HUDEP-2 (cell line): ENCODE measurements at regions not wholly inside any gene's neighbourhood (a gene's known extent, or its start where the extent isn't known, plus 50 kb on each side); places are given as distances from the start of the nearest gene placed in this dataset.

Experiments used
- DNase-seq, 76 experiments: peaks; one replicate each; lab custom pipeline; 2025; ENCODE audit not compliant: unreplicated experiment in 76 of 76; lab: John Stamatoyannopoulos, UW

GRCh38 chr2:235383272-235383843 lies 110.5 kb upstream of the AGAP1 start:
- no peak for DNase-seq

- DNase-seq, result no peak
These were observed 109.2 kb upstream of the AGAP1 start for GRCh38 chr2:235384624-235385023.

GRCh38 chr2:235389626-235390025 lies 104.2 kb upstream of the AGAP1 start:
- DNase-seq, result no peak

- peak in 1 of 76 experiments; percentile 7 for DNase-seq
These were observed 103.6 kb upstream of the AGAP1 start for GRCh38 chr2:235390108-235390815.

GRCh38 chr2:235390816-235391194 lies 103.0 kb upstream of the AGAP1 start:
- DNase-seq, result no peak

GRCh38 chr2:235391921-235392615 lies 101.8 kb upstream of the AGAP1 start:
- DNase-seq, result no peak

GRCh38 chr2:235394278-235394828 lies 99.5 kb upstream of the AGAP1 start:
- DNase-seq, result no peak

- no peak for DNase-seq
These were observed 97.6 kb upstream of the AGAP1 start for GRCh38 chr2:235396071-235396846.

GRCh38 chr2:235398321-235398720 lies 95.5 kb upstream of the AGAP1 start:
- no peak for DNase-seq

- no peak for DNase-seq
These were observed 93.9 kb upstream of the AGAP1 start for GRCh38 chr2:235399895-235400294.

GRCh38 chr2:235402422-235402821 lies 91.4 kb upstream of the AGAP1 start:
- no peak for DNase-seq

GRCh38 chr2:235405612-235406361 lies 88.1 kb upstream of the AGAP1 start:
- no peak for DNase-seq

GRCh38 chr2:235406430-235406829 lies 87.4 kb upstream of the AGAP1 start:
- DNase-seq, result no peak

GRCh38 chr2:235411905-235412485 lies 81.8 kb upstream of the AGAP1 start:
- DNase-seq, result peak in 10 of 76 experiments; percentile 5 to 52 (median 20)

GRCh38 chr2:235413064-235413463 lies 80.8 kb upstream of the AGAP1 start:
- no peak for DNase-seq

- DNase-seq, result peak in 29 of 76 experiments; percentile 2 to 46 (median 11)
These were observed 79.4 kb upstream of the AGAP1 start for GRCh38 chr2:235414422-235414821.

GRCh38 chr2:235416858-235417499 lies 76.9 kb upstream of the AGAP1 start:
- DNase-seq, result no peak

- no peak for DNase-seq
These were observed 74.9 kb upstream of the AGAP1 start for GRCh38 chr2:235418918-235419317.

GRCh38 chr2:235419996-235420395 lies 73.8 kb upstream of the AGAP1 start:
- DNase-seq, result no peak
